Tibial artery (tissue), 4 donors: ENCODE measurements at regions not wholly inside any gene's neighbourhood (a gene's known extent, or its start where the extent isn't known, plus 50 kb on each side); places are given as distances from the start of the nearest gene placed in this dataset.

Source experiments
- DNase-seq, 2 donors: peaks; one replicate each; pipeline ENCODE4 v3.0.0-alpha.2; 2019
- H3K27ac ChIP-seq, 2 donors: fragments of 200-600 bp; sonication (generic) in 1 of 2; 1 replicate in 1 of 2; 2 replicates in 1 of 2; pipeline ENCODE4 v1.5.1; 2018 to 2019; ENCODE audit warnings: mild to moderate bottlenecking in 1 of 2
- H3K27me3 ChIP-seq, 2 donors: fragments of 200-600 bp; sonication (generic) in 1 of 2; one replicate each; pipeline versions ENCODE4 v1.5.1 to v1.6.0; 2016 to 2019
- H3K36me3 ChIP-seq, 3 donors: fragments of 200-600 bp; sonication (generic) in 2 of 3; one replicate each; pipeline ENCODE4 v1.5.1; 2016 to 2019; ENCODE audit warnings: mild to moderate bottlenecking in 2 of 3
- H3K4me1 ChIP-seq, 4 donors: fragments of 200-600 bp; sonication (generic) in 2 of 4; 1 replicate in 3 of 4; 2 replicates in 1 of 4; pipeline ENCODE4 v1.5.1; 2016 to 2019
- H3K4me3 ChIP-seq, 2 donors: fragments of 200-600 bp; sonication (generic) in 1 of 2; 1 replicate in 1 of 2; 2 replicates in 1 of 2; pipeline ENCODE4 v1.5.1; 2018 to 2019; ENCODE audit warnings: mild to moderate bottlenecking in 2 of 2
- H3K9me3 ChIP-seq, 3 donors: fragments of 200-600 bp; sonication (generic) in 1 of 3; one replicate each; pipeline ENCODE4 v1.5.1; 2016 to 2019
- CTCF ChIP-seq, 2 experiments: fragments of 200-600 bp in 1 of 2; fragments of 450-650 bp in 1 of 2; IDR thresholded peaks; one replicate each; pipeline ENCODE4 v1.5.1; 2017 to 2019; ENCODE audit warnings: antibody characterized with exemption in 2 of 2, mild to moderate bottlenecking in 1 of 2, moderate library complexity in 1 of 2
- intact Hi-C: fragments of 100-400 bp; cut with DNase I; formaldehyde crosslinking; loops from one replicate; pipeline ENCODE4 v1.15.0; 2023; ENCODE audit warnings: low total_unique reads

GRCh38 chr2:215693193-215693998, 257.5 kb upstream of the FN1 start:
- H3K9me3 ChIP-seq = no peaks in the 10 kb centered on the region
- H3K27me3 ChIP-seq = no peaks in the 10 kb centered on the region
- peak overlapping the region; percentile 70 to 77 for H3K27ac ChIP-seq
- peaks cover 0 to 32% (median 25%) of the 10 kb centered on the region in 4 donors for H3K4me1 ChIP-seq
- no peaks in the 10 kb centered on the region for H3K36me3 ChIP-seq
- no peak overlapping the region for H3K4me3 ChIP-seq
- intact Hi-C loops = no loop called here
- no peak for DNase-seq
- TF ChIP-seq CTCF (IDR thresholded peaks at IDR 0.05) = no peak

- no peak overlapping the region for H3K4me3 ChIP-seq
- no peak for TF ChIP-seq CTCF (IDR thresholded peaks at IDR 0.05)
- no peak for DNase-seq
- intact Hi-C loops = no loop called here
- H3K9me3 ChIP-seq = no peaks in the 10 kb centered on the region
- no peaks in the 10 kb centered on the region for H3K36me3 ChIP-seq
- H3K4me1 ChIP-seq = peaks cover 0 to 32% (median 25%) of the 10 kb centered on the region in 4 donors
- H3K27ac ChIP-seq = peak overlapping the region; percentile 70 to 77
- H3K27me3 ChIP-seq = no peaks in the 10 kb centered on the region
Observed at GRCh38 chr2:215692387-215693079, 256.7 kb upstream of the FN1 start.

GRCh38 chr2:215691346-215691745, 255.5 kb upstream of the FN1 start:
- no peaks in the 10 kb centered on the region for H3K27me3 ChIP-seq
- TF ChIP-seq CTCF (IDR thresholded peaks at IDR 0.05) = no peak
- no peaks in the 10 kb centered on the region for H3K36me3 ChIP-seq
- H3K9me3 ChIP-seq = no peaks in the 10 kb centered on the region
- no peak overlapping the region for H3K4me3 ChIP-seq
- DNase-seq = no peak
- H3K4me1 ChIP-seq = peaks cover 0 to 32% (median 25%) of the 10 kb centered on the region in 4 donors
- peak overlapping the region; percentile 70 to 77 for H3K27ac ChIP-seq
- intact Hi-C loops = no loop called here

GRCh38 chr2:215687149-215688031, 251.5 kb upstream of the FN1 start:
- Histone ChIP-seq H3K27me3 (no peaks in the 10 kb centered on the region), H3K4me1 (peaks cover 0 to 10% (median 6%) of the 10 kb centered on the region in 4 donors), H3K27ac (no peak overlapping the region), H3K36me3 (no peaks in the 10 kb centered on the region), H3K4me3 (no peak overlapping the region), H3K9me3 (no peaks in the 10 kb centered on the region)
- DNase-seq = no peak
- intact Hi-C loops = no loop called here
- TF ChIP-seq CTCF (IDR thresholded peaks at IDR 0.05) = no peak

- intact Hi-C loops = no loop called here
- no peak for DNase-seq
- H3K9me3 ChIP-seq = no peaks in the 10 kb centered on the region
- peak overlapping the region in 1 of 2 donors; percentile 36 for H3K27ac ChIP-seq
- H3K36me3 ChIP-seq = no peaks in the 10 kb centered on the region
- H3K4me3 ChIP-seq = no peak overlapping the region
- peaks cover 0 to 5% (median 0%) of the 10 kb centered on the region in 4 donors for H3K4me1 ChIP-seq
- no peaks in the 10 kb centered on the region for H3K27me3 ChIP-seq
- no peak for TF ChIP-seq CTCF (IDR thresholded peaks at IDR 0.05)
Observed at GRCh38 chr2:215685238-215685990, 249.5 kb upstream of the FN1 start.
